ENCODE measurements at regions not wholly inside any gene's neighbourhood (a gene's known extent, or its start where the extent isn't known, plus 50 kb on each side); places are given as distances from the start of the nearest gene placed in this dataset.

- DNase-seq (ENCODE audit: low read depth in 2 of 2): no peak
Measured at GRCh38 chr4:27506401-27506800, 645.8 kb downstream of the STIM2 start.

- no peak for DNase-seq (ENCODE audit: low read depth in 2 of 2)
Measured at GRCh38 chr4:27514711-27515110, 654.1 kb downstream of the STIM2 start.

DNA sequence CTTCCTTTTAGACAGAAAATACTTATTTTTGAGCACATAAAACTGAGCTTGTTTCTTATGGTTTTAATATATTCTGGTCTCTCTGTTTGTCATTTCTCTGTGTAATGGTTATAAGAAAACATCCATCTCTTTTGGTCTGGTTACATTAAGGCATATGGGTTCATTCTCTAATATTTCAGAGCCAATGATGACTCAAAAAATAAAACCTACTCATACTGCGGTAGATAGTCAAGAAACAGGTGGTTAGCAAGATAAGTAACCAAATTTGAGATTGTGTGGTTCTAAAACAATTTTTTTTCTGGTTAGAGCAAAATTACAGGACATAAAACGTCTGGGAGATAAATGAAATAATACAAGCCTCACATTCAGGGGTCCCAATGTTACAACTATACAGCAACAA is 654.5 kb downstream of the STIM2 start:
- DNase-seq (ENCODE audit: low read depth in 2 of 2): no peak

GRCh38 chr4:27518876-27519275 is 658.2 kb downstream of the STIM2 start:
- no peak for DNase-seq (ENCODE audit: low read depth in 2 of 2)

DNA sequence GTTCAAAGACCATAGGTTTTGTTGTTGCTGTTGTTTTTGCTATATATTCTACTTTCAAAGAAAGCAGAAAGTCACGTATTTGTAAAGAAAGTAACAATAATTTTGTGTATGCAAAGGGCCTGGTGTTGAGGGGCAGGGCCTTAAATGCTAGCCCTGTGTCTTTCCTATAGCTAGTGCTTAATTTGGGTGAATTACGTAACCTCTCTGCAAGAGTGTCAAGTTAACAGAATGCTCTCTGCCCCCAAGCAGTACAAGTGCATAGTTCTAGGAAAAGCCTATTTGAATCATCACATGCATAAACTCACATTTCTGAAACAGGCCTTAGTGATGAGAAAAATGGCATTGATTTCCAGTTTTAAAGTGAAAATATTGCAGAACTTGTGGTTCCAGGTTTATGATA is 663.6 kb downstream of the STIM2 start:
- DNase-seq (ENCODE audit: low read depth in 2 of 2): no peak

DNA sequence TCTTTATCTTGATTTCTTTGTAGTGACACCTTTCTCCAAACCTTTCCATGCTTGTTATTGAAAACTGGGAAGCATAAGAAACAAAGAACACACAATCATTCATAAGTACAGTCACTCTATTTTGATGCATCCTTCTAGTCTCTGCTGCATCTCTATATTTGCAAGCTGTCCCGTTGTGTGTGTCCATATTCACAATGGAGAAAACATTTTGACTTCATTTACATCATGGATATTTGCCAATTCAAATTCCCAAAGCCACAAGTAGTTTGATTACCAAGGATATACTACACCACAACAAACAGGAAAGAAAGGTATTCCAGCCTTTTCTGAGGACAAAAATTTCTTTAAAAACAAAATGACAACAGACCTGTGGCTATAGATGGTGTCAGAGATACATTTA is 673.8 kb downstream of the STIM2 start:
- no peak for DNase-seq (ENCODE audit: low read depth in 2 of 2)

DNA sequence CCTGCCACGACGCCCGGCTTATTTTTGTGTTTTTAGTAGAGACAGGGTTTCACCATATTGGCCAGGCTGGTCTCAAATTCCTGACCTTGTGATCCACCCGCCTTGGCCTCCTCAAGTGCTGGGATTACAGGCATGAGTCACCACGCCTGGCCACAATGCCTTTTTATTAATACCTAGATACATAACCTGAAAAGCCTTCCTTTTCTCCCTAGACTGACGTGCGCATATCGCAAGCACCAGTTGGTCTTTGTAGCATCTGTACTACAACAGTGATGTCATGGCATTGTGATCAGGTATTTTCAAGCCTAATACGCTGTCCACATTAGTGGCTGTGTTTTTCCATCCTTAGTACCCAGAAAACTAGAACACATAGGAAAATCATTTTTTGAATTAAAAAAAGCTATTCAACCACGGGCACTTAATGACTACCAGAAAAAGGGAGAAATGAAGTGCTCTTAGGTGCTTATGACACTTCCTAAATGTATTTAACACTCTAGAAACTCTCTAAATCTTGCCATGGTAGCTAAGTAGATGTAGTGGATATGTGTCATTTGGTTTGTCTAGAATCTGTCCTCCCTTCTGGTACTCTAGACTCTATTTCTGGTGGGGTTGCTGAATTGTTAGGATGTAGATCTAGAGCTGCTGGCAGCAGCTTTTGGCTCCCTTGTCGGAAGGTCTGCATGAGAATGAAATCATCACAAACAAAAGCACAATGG is 707.8 kb downstream of the STIM2 start:
- no peak for DNase-seq (ENCODE audit: low read depth in 2 of 2)

DNA sequence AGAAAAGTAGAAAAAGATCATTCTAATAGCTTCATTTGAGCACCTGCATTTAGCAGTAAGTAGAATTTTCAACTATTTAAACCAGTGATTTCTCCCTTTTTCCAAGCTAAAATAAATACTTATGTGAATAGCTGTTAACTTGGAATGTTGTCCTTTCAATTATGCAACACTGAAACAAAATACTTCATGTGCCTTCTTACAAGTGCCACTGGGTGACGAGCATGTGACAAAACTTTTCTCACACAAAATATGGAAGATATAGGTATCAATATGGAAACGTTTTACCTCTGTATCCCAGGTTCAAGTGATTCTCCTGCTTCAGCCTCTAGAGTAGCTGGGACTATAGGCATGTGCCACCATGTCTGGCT is 708.3 kb downstream of the STIM2 start:
- DNase-seq (ENCODE audit: low read depth in 2 of 2): no peak

GRCh38 chr4:27574743-27575142 is 714.1 kb downstream of the STIM2 start:
- DNase-seq (ENCODE audit: low read depth in 2 of 2): no peak

DNA sequence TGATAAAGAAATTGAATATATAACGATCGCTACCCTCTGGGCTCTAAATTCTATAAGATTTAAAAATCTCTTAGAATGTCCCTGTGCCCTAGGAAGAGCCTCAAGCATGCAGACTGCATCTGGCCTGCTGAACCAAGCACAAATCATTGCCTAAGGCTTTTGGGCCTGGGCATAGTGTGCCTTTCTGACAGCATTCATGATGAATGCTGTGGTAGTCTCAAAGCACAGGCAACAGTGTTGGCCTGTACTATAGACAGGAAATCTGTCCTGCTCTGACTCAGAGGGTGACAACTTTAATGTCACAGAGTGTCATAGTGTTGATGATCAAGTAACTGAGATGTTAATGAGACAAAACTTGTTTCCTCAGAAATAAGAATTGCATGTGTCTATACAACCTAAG is 717.3 kb downstream of the STIM2 start:
- no peak for DNase-seq (ENCODE audit: low read depth in 2 of 2)

- DNase-seq (ENCODE audit: low read depth in 2 of 2): no peak
Measured at GRCh38 chr4:27592738-27593137, 732.1 kb downstream of the STIM2 start.

GRCh38 chr4:27594922-27595321 is 734.3 kb downstream of the STIM2 start:
- no peak for DNase-seq (ENCODE audit: low read depth in 2 of 2)

- DNase-seq (ENCODE audit: low read depth in 2 of 2): no peak
Measured at GRCh38 chr4:27595571-27596360, 735.1 kb downstream of the STIM2 start.

GRCh38 chr4:27602172-27602571 is 741.5 kb downstream of the STIM2 start:
- DNase-seq (ENCODE audit: low read depth in 2 of 2): no peak

- no peak for DNase-seq (ENCODE audit: low read depth in 2 of 2)
Measured at GRCh38 chr4:27604692-27605091, 744.1 kb downstream of the STIM2 start.

- DNase-seq (ENCODE audit: low read depth in 2 of 2): no peak
Measured at GRCh38 chr4:27616166-27616565, 755.5 kb downstream of the STIM2 start.

DNA sequence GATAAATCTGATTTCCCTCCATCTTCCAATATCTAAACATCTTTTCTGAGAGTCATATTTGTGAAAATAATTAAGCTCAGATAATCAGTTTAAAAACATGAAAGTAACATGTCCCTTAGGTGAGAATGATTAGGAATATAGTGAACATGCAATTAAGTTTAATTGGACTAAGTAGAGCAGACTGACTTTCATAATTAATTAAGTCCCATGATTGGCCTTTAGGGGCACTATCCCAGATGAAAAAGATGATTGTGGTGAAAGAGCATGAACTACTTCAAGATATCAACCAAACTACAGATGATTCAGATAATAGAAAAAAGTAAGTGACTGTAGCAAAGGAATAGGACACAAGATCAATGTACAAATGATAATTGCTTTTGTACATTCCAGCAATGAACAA is 758.8 kb downstream of the STIM2 start:
- DNase-seq (ENCODE audit: low read depth in 2 of 2): no peak

DNA sequence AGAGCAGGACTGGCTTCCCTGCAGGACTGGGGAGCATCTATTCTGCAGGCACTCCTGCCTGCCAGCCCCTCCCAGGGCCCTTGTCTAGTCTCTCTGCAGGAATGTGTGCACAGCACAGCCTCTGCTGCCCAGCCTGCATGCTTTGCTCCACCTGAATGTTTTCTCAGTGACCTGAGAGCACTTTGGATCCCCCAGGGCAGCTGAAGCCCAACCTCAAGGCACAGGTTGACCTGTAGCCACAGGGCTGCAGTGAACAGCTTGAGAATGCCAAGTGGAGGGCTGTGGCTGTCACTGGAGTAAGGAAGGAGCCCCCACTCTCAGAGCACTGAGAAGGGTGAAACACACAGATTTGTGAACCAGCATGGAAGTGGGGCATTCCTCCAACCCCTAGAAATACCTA is 760.2 kb downstream of the STIM2 start:
- no peak for DNase-seq (ENCODE audit: low read depth in 2 of 2)

GRCh38 chr4:27624749-27625148 is 764.1 kb downstream of the STIM2 start:
- DNase-seq (ENCODE audit: low read depth in 2 of 2): no peak

GRCh38 chr4:27628609-27629008 is 768.0 kb downstream of the STIM2 start:
- DNase-seq (ENCODE audit: low read depth in 2 of 2): no peak

DNA sequence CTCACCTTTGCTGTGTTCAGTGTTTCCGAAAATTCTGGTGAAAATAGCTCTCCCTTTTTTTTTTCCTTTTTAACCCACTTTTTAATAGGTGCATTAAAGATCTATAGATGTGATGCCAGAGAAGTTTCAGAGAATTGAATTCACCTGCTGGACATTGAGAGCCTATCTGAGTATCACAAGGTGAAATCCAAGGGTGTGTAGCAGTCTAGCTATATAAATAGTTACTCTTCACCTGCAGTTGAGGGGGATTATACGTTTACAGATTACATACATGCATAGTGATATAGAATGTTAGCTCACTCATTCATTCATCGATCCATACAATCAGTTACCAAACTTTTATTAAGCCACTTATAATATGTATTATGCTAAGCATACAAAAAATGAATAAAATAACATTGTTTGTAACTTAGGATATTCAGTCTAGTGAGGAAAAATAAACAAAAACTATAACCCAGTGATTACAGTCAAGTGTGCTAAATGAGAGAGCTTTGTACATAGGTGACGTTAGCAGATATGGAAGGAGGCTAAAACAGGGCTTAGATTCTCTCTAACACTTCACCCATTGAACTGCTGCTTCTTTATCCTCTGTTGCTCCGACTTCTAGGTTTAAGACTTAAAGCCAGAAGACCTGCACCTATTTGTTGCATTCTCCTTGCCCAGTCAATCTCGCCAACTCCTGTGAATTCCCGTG is 769.0 kb downstream of the STIM2 start:
- DNase-seq (ENCODE audit: low read depth in 2 of 2): no peak

DNA sequence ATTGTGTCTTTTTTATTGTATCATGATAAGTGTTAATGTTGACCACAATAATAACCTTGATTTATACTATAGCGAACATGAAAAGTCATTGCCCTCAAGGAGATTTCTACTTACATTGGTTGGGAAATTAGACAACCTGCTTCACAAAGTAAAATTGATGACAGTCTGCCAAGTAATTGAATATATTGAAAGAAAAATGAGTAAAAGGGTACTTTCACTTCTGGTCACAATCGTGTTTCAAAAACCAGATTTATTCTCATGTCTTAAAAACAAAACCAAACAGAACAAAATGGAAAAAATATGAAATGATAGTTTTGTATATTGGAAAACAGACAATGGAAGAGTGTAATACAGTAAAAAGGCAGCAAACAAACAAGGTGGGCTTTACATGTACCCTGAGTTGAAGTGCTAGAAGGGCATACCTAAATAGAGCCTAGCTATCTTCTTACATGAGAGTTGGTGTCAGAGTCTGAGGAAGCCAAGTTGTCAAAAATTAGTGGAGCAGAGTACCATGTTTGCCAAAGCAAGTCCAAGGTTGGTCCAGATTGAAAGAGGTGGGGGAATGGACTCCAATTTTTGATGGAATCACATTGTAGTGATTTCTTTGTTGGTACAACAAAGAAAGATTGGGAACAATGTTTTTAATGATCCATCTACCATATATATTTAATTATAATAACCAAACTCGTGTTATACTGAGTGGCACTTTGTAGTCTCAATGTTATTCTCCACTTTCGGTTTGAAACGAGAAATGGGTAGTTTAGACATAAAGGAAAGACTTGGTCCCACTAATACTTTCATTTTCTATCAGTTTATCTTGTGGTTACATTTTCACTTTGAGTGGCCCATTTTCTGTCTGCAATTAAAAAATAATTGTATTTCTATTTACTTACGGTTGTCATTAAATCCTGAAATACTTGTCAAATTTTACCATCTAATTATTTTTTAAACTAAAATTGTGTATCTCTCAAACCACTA is 775.6 kb downstream of the STIM2 start:
- DNase-seq (ENCODE audit: low read depth in 2 of 2): no peak
